ENCODE measurements at regions not wholly inside any gene's neighbourhood (a gene's known extent, or its start where the extent isn't known, plus 50 kb on each side); places are given as distances from the start of the nearest gene placed in this dataset.

DNA sequence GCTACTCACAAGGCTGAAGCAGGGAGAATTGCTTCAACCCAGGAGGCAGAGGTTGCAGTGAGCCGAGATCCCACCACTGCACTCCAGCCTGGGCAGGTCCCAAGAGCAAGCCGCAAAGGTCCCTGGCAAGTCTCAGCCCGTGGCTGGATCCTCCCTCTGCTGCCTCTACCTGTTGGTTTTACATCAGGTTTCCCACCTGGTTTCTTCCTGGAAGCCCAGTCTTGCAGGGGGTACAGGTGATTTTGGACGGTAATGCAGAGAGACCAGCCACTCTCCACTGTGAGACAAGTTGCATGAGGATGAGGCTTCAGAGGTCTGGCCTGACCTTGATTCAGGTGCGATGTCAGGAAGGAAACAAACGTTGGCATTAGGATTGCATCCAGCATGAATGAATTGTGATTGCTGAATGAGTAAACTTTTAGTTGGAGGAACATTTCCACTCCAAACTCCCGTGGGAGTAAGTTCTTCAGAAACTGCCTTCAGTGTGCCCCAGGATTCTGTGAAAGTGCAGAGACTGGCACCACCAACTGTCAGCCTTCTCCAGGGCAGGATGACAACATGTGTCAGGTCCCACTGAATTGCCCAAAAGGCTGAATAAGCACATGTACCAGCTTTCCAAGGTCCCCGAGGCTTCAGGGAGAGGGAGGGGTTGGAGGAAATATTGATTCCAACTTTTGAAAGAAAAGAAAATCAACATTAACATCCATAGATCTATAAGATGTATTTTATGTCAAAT is 189.4 kb downstream of the TJP1 start:
- no peak overlapping the region for H3K9ac ChIP-seq (ENCODE audit: low read depth, low read length)
- H3K27ac ChIP-seq (ENCODE audit: insufficient read depth, low read length): no peak overlapping the region
- TF ChIP-seq, protein P1, sequence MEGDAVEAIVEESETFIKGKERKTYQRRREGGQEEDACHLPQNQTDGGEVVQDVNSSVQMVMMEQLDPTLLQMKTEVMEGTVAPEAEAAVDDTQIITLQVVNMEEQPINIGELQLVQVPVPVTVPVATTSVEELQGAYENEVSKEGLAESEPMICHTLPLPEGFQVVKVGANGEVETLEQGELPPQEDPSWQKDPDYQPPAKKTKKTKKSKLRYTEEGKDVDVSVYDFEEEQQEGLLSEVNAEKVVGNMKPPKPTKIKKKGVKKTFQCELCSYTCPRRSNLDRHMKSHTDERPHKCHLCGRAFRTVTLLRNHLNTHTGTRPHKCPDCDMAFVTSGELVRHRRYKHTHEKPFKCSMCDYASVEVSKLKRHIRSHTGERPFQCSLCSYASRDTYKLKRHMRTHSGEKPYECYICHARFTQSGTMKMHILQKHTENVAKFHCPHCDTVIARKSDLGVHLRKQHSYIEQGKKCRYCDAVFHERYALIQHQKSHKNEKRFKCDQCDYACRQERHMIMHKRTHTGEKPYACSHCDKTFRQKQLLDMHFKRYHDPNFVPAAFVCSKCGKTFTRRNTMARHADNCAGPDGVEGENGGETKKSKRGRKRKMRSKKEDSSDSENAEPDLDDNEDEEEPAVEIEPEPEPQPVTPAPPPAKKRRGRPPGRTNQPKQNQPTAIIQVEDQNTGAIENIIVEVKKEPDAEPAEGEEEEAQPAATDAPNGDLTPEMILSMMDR (conservative IDR thresholded peaks at IDR 0.05; ENCODE audit: low read depth, low read length): no peak
- TF ChIP-seq MAZ (IDR thresholded peaks at IDR 0.05; ENCODE audit: borderline replicate concordance, low read depth, low read length) (no peak), CEBPB (IDR thresholded peaks at IDR 0.05; ENCODE audit: low read depth, low read length) (no peak), POLR2A (IDR thresholded peaks at IDR 0.05; ENCODE audit: low read depth, low read length) (no peak), RAD21 (IDR thresholded peaks at IDR 0.05; ENCODE audit: low read length) (no peak), SMC3 (IDR thresholded peaks at IDR 0.05; ENCODE audit: low read depth, low read length) (no peak), CHD1 (IDR thresholded peaks at IDR 0.05; ENCODE audit: low read depth, low read length) (no peak), MAFK (IDR thresholded peaks at IDR 0.05; ENCODE audit: low read depth, low read length) (no peak), RCOR1 (IDR thresholded peaks at IDR 0.05; ENCODE audit: insufficient replicate concordance, low read length) (no peak), FOS (IDR thresholded peaks at IDR 0.05; ENCODE audit: low read depth, low read length) (no peak), NFE2L2 (IDR thresholded peaks at IDR 0.05; ENCODE audit: low read depth, low read length) (no peak), RFX5 (IDR thresholded peaks at IDR 0.05; ENCODE audit: low read depth, low read length) (no peak), MXI1 (IDR thresholded peaks at IDR 0.05; ENCODE audit: borderline replicate concordance, low read depth, low read length) (no peak), BHLHE40 (IDR thresholded peaks at IDR 0.05; ENCODE audit: low read depth, low read length) (no peak)
- TF ChIP-seq, protein P2, sequence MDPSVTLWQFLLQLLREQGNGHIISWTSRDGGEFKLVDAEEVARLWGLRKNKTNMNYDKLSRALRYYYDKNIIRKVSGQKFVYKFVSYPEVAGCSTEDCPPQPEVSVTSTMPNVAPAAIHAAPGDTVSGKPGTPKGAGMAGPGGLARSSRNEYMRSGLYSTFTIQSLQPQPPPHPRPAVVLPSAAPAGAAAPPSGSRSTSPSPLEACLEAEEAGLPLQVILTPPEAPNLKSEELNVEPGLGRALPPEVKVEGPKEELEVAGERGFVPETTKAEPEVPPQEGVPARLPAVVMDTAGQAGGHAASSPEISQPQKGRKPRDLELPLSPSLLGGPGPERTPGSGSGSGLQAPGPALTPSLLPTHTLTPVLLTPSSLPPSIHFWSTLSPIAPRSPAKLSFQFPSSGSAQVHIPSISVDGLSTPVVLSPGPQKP (IDR thresholded peaks at IDR 0.05; ENCODE audit: borderline replicate concordance, low read depth, low read length): no peak
- TF ChIP-seq, protein P3, sequence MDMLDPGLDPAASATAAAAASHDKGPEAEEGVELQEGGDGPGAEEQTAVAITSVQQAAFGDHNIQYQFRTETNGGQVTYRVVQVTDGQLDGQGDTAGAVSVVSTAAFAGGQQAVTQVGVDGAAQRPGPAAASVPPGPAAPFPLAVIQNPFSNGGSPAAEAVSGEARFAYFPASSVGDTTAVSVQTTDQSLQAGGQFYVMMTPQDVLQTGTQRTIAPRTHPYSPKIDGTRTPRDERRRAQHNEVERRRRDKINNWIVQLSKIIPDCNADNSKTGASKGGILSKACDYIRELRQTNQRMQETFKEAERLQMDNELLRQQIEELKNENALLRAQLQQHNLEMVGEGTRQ (IDR thresholded peaks at IDR 0.05; ENCODE audit: low read depth, low read length): no peak
- in situ Hi-C loops (cut with MboI; ENCODE audit: low sequenced_read_pairs) (no loop called here), dilution Hi-C loops (cut with HindIII; ENCODE audit: low sequenced_read_pairs, unreplicated experiment) (no loop called here), intact Hi-C loops (cut with micrococcal nuclease) (no loop called here)
- no peak overlapping the region for H3K4me3 ChIP-seq (ENCODE audit: insufficient read depth, low read depth, low read length)
- H4K91ac ChIP-seq (ENCODE audit: insufficient read depth, low read depth, low read length): no peak overlapping the region
- H3K23ac ChIP-seq (ENCODE audit: low read depth, low read length): no peak overlapping the region
- H4K5ac ChIP-seq (ENCODE audit: low read depth, low read length): no peak overlapping the region
- no peak overlapping the region for H3K4ac ChIP-seq (ENCODE audit: low read depth, low read length)
- POLR2A ChIA-PET (ENCODE audit: unreplicated experiment): no interaction called here
- H4K20me1 ChIP-seq (ENCODE audit: insufficient read depth, low read length): no peaks in the 10 kb centered on the region
- H3K4me1 ChIP-seq (ENCODE audit: control insufficient read depth, insufficient read depth, low read length): no peaks in the 10 kb centered on the region
- no peak overlapping the region for H3K18ac ChIP-seq (ENCODE audit: low read depth, low read length)
- H3K56ac ChIP-seq (ENCODE audit: extremely low read depth, insufficient read depth, low read length): peak overlapping the region; percentile 17; the same call in 1 of the 2 replicates
- no peak overlapping the region for H2BK20ac ChIP-seq (ENCODE audit: low read depth, low read length)
- BruUV-seq (replicated peaks): no TSS peak
- no peak for ATAC-seq (ENCODE audit: low read depth)
- no peak overlapping the region for H2AFZ ChIP-seq (replicated peaks; ENCODE audit: low read length, poor library complexity)
- no peaks in the 10 kb centered on the region for H3K36me3 ChIP-seq (ENCODE audit: control insufficient read depth, insufficient read depth, low read length)
- DNase-seq: no peak
- H2BK15ac ChIP-seq (ENCODE audit: low read depth, low read length): no peak overlapping the region
- H4K8ac ChIP-seq (ENCODE audit: low read depth in 2 of 2, low read length in 2 of 2): no peak overlapping the region
- CTCF ChIA-PET: no interaction called here
- H3K27me3 ChIP-seq (ENCODE audit: control insufficient read depth, insufficient read depth, low read length): peaks cover 6% of the 10 kb centered on the region
- no peaks in the 10 kb centered on the region for H3K79me1 ChIP-seq (ENCODE audit: low read depth in 1 of 2, low read length in 2 of 2)
- peak overlapping the region; percentile 3 for H2AK9ac ChIP-seq (replicated peaks; ENCODE audit: low read depth, low read length, poor library complexity)
- H2BK120ac ChIP-seq (ENCODE audit: low read depth, low read length): no peak overlapping the region
- no peak overlapping the region for H2BK5ac ChIP-seq (ENCODE audit: low read depth, low read length, poor library complexity, severe bottlenecking)
- whole genome bisulfite sequencing, 2 experiments (ENCODE audit: extremely low coverage in 2 of 2, insufficient read length in 1 of 2): 40% methylated on average over 1 of the region's 8 CpGs; no CpG with 5 or more reads in 1 of the 2 experiments
- no peak overlapping the region for H2AK5ac ChIP-seq (ENCODE audit: low read depth, low read length)
- H3K4me2 ChIP-seq (ENCODE audit: low read depth, low read length): no peak overlapping the region
- H3K14ac ChIP-seq (replicated peaks; ENCODE audit: low read depth, low read length): no peak overlapping the region
- no peaks in the 10 kb centered on the region for H3K9me3 ChIP-seq (ENCODE audit: control insufficient read depth, insufficient read depth, low read length)
- H3K9me1 ChIP-seq (ENCODE audit: insufficient read depth, low read length): no peaks in the 10 kb centered on the region
